ENCODE measurements at regions not wholly inside any gene's neighbourhood (a gene's known extent, or its start where the extent isn't known, plus 50 kb on each side); places are given as distances from the start of the nearest gene placed in this dataset.
"Not testable (repeated sequence)": the region's sequence is repeated elsewhere in the genome, so short reads cannot be mapped to it uniquely, and the experiment has no call there.

GRCh38 chr18:71371951-71372605 is 1083.2 kb downstream of the SOCS6 start:
- DNase-seq (ENCODE audit: low spot score) = no peak

GRCh38 chr18:71370671-71371445 is 1082.0 kb downstream of the SOCS6 start:
- DNase-seq (ENCODE audit: low spot score) = no peak

DNA sequence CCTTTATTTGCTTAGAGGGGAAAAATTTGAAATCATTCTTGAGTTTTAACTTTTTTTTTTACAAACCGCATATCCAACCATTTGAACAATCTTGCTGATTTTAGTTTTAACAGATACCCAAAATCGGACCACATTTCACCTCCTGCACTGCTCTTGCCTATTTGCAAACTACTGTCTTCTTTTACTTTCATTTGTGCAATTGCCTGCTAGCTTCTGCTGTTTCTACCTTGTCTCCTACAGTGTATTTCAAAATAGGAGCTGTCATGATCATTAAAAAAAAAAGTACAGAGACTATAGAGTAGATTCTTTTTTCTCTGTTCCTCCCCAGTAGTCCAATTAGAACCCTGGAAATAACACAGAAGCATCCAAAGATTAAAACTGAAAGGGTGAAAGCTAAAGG is 1081.2 kb downstream of the SOCS6 start:
- DNase-seq (ENCODE audit: low spot score) = no peak

DNA sequence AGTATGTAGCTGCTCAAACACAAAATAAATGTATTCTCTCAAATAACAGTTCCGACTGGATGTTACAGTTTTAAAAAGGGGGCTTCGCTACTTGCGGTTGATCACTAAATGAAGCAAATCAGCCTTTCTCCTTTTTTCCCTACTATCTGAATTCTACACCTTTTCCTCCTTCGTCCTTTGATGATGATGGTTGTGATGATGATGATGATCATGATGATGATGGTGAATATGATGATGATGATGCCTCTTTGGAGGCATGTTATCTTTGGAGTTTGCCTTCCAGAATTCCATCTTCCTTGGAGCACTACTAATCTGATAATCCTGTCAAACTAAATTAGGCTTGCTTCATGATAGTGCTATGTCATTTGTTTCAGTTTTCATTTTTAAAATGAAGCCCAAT is 1073.3 kb downstream of the SOCS6 start:
- no peak for DNase-seq (ENCODE audit: low spot score)

GRCh38 chr18:71355599-71355998 is 1066.8 kb downstream of the SOCS6 start:
- DNase-seq (ENCODE audit: low spot score) = not testable (repeated sequence)

DNA sequence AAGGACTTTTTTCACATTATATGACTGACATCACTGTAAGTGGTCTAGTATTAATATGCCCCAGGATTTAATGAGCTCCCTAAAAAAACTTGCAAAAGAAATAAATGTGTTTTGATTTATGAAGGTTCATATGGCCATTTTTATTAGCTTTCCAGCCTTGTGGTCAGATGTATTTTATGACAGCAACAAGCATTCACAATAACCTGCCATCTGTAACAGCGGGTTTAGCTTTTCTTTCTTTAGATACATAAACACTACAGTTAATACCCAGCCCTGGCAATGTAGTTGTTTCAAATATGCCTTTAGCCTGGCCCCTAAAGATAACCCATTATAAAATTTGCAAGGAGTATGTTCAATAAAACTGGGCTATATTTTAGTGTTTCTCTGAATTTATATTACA is 1063.8 kb downstream of the SOCS6 start:
- no peak for DNase-seq (ENCODE audit: low spot score)

GRCh38 chr18:71336576-71337210 is 1047.8 kb downstream of the SOCS6 start:
- DNase-seq (ENCODE audit: low spot score) = no peak

- no peak for DNase-seq (ENCODE audit: low spot score)
Measured at GRCh38 chr18:71329563-71329962, 1040.7 kb downstream of the SOCS6 start.

DNA sequence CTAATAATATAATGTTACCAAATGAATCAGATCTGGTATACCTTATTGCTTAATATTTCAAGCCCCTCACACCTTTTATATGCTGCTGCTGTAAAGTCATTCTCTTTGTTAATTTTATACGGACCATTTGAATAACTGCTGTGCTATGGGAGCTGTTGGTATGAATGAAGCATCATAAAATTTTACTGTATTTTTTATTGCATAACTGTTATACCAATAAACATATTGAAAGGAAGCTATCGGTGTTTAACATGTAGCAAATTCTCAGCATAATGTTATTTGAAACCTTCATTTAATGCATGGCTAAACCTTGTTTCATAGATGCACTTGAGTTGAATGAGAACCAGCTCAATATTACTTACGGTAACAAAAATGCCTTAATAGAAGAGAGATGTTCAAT is 1040.3 kb downstream of the SOCS6 start:
- DNase-seq (ENCODE audit: low spot score) = no peak

- no peak for DNase-seq (ENCODE audit: low spot score)
Measured at GRCh38 chr18:71327850-71328249, 1039.0 kb downstream of the SOCS6 start.

DNA sequence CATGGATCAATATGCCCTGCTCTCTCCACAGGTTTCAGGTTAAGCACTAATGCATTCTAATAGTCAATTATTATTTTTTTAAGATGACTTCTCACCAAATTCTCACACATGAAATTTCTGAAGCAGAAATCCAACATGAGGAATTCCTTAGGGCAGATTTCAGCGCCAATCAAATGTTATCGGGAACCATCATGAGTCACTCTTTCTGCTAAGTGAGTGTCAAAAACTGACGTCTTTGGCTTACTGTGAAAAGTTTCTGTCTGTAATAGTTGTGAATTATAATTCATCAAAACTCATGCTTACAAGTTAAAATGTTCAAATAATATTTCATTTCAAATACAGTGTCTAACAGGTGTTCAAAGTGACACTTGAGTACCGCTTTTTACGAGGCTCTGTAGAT is 1038.6 kb downstream of the SOCS6 start:
- DNase-seq (ENCODE audit: low spot score) = no peak

- DNase-seq (ENCODE audit: low spot score) = no peak
Measured at GRCh38 chr18:71326826-71327225, 1038.0 kb downstream of the SOCS6 start.

DNA sequence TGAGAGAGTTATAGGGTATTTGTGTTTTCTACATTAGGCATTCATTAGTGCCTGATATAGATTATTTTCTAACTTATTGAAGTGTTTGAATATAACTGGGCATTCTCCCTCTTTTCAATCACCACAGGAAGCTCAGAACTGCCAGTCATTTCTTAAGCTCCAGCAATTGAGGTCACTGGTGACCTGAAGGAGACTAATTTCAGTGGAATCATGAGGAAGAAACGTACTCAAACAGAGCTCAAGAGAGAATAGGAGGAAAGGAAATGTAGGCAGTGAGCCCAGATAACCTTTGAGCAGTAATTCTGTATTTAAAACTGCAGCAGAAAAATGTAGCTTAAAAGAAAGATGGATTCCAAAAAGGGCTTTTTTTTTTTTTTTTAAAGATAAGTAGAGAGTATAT is 1035.5 kb downstream of the SOCS6 start:
- no peak for DNase-seq (ENCODE audit: low spot score)

- DNase-seq (ENCODE audit: low spot score) = no peak
Measured at GRCh38 chr18:71322201-71322600, 1033.4 kb downstream of the SOCS6 start.

- no peak for DNase-seq (ENCODE audit: low spot score)
Measured at GRCh38 chr18:71321319-71321718, 1032.5 kb downstream of the SOCS6 start.

- no peak for DNase-seq (ENCODE audit: low spot score)
Measured at GRCh38 chr18:71304856-71305255, 1016.0 kb downstream of the SOCS6 start.

- DNase-seq (ENCODE audit: low spot score) = not testable (repeated sequence)
Measured at GRCh38 chr18:71303743-71304142, 1014.9 kb downstream of the SOCS6 start.

DNA sequence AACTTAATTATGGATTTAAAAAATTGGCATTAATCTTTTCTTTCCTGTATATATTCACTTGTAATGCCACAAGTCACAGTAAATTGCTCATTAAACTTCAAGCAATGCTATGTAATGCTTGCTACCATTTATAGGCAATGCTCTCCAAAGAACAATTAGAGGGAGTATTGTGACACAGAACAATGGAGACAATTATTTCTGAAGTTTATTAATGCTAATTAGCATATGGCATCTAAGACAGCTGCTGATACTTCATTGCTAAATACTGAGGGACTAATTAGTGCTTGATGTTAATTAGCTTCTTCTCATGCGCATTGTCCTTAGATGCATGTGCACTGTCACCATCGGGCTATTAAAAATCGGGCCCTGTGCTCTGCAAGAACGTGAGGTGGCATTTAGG is 1012.8 kb downstream of the SOCS6 start:
- no peak for DNase-seq (ENCODE audit: low spot score)

- not testable (repeated sequence) for DNase-seq (ENCODE audit: low spot score)
Measured at GRCh38 chr18:71294201-71294600, 1005.4 kb downstream of the SOCS6 start.

GRCh38 chr18:71293322-71293721 is 1004.5 kb downstream of the SOCS6 start:
- no peak for DNase-seq (ENCODE audit: low spot score)

DNA sequence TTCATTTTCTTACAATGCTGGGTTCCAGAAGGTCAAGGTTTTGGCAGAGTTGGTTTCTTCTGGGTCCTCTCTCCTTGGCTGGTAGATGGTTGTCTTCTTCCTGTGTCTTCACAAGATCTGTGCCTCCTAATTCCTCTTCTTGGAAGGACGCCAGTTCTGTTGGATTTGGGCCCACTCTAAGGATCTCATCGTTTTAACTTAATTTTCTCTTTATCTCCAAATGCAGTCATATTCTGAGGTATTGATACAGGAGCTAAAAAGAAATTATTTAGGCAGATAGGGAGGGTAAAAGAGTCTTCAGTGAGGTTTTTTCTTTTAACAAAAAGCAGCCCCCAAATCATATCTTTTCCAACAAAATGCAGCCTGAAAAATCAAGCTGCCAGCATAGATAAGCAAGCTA is 998.4 kb downstream of the SOCS6 start:
- DNase-seq (ENCODE audit: low spot score) = no peak

GRCh38 chr18:71252351-71252865 is 963.6 kb downstream of the SOCS6 start:
- DNase-seq (ENCODE audit: low spot score) = no peak

DNA sequence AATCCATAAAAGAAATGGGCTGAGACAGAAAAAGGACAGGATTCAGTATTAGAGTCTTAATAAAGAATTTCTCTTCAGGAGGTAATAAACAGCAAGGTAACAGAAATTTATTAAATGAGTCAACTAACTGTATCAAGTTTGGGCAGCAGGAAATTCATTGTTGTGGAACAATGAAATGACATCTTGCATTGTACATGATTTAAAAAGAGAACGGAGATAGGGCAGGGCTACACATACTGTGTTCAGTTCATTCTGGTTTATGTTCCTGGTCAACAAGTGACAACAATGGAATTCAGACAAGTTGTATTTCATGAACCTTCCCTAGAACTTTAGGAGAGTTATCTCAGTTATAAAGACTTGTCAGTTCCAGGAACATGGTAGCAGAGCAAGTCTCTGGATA is 961.3 kb downstream of the SOCS6 start:
- DNase-seq (ENCODE audit: low spot score) = no peak
